Suprapubic skin (tissue), 4 donors: ENCODE measurements at regions not wholly inside any gene's neighbourhood (a gene's known extent, or its start where the extent isn't known, plus 50 kb on each side); places are given as distances from the start of the nearest gene placed in this dataset.

Experiments used
- EP300 ChIP-seq: sonication (generic); formaldehyde crosslinking; IDR thresholded peaks from one replicate; pipeline ENCODE4 v1.6.1; 2017; ENCODE audit warnings: antibody characterized with exemption
- POLR2A ChIP-seq, 2 donors: fragments of 450-650 bp; IDR thresholded peaks; one replicate each; pipeline ENCODE4 v1.6.1; 2017; ENCODE audit warnings: antibody characterized with exemption in 2 of 2, mild to moderate bottlenecking in 2 of 2, moderate library complexity in 2 of 2
- POLR2AphosphoS5 ChIP-seq, 3 donors: sonication (generic); formaldehyde crosslinking; IDR thresholded peaks; one replicate each; pipeline ENCODE4 v1.6.1; 2017; ENCODE audit warnings: antibody characterized with exemption in 3 of 3
- TF ChIP-seq, protein P1 (sequence below), 2 donors: fragments of 200-600 bp in 1 of 2; fragments of 450-650 bp in 1 of 2; sonication (generic) in 1 of 2; IDR thresholded peaks; one replicate each; pipeline ENCODE4 v1.5.1; 2016 to 2019; ENCODE audit warnings: antibody characterized with exemption in 2 of 2, mild to moderate bottlenecking in 1 of 2, moderate library complexity in 1 of 2

DNA sequence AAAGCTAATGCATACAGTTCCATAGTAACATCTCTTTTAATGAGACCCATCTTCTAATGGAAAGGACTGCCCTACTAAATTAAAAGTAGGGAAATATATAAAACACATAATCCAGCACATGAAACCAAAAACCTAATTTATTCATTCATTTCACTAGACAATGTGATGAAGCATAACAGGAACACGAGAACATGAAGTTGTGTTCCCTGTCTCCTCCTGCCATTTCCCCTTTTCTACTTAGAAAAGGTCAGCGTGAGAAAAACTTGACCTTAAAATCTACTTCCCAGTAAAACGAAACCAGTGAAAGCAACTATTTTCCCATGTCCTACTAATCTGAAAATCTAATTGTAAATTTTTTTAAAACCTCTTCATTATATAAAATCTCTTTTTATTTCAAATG, 847.5 kb downstream of the TLE1 start:
- TF ChIP-seq, protein P1, sequence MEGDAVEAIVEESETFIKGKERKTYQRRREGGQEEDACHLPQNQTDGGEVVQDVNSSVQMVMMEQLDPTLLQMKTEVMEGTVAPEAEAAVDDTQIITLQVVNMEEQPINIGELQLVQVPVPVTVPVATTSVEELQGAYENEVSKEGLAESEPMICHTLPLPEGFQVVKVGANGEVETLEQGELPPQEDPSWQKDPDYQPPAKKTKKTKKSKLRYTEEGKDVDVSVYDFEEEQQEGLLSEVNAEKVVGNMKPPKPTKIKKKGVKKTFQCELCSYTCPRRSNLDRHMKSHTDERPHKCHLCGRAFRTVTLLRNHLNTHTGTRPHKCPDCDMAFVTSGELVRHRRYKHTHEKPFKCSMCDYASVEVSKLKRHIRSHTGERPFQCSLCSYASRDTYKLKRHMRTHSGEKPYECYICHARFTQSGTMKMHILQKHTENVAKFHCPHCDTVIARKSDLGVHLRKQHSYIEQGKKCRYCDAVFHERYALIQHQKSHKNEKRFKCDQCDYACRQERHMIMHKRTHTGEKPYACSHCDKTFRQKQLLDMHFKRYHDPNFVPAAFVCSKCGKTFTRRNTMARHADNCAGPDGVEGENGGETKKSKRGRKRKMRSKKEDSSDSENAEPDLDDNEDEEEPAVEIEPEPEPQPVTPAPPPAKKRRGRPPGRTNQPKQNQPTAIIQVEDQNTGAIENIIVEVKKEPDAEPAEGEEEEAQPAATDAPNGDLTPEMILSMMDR (IDR thresholded peaks at IDR 0.05), result no peak
- no peak for TF ChIP-seq POLR2A (IDR thresholded peaks at IDR 0.05)
- no peak for TF ChIP-seq POLR2AphosphoS5 (IDR thresholded peaks at IDR 0.05)
- no peak for TF ChIP-seq EP300
